WTC11 (cell line): ENCODE measurements at regions not wholly inside any gene's neighbourhood (a gene's known extent, or its start where the extent isn't known, plus 50 kb on each side); places are given as distances from the start of the nearest gene placed in this dataset.

Source experiments
- ATAC-seq: fragments of 200-7000 bp; cut with Tn5 transposase; 2 replicates; pipeline ENCODE4 v1.10.0; 2021; ENCODE audit warnings: mild to moderate bottlenecking, moderate library complexity
- CTCF ChIA-PET: fragments of 300-600 bp; sonication (Branson Sonifier 250); formaldehyde crosslinking; loops from one replicate; lab custom pipeline; 2021; ENCODE audit warnings: antibody characterized with exemption; lab: Charles Lee
- POLR2A ChIA-PET: fragments of 350-600 bp; sonication (Branson Sonifier 250); formaldehyde crosslinking; loops from one replicate; lab custom pipeline; 2021; ENCODE audit warnings: antibody characterized with exemption; lab: Charles Lee
- DNase-seq: peaks from one replicate; pipeline ENCODE4 v3.0.0; 2021; ENCODE audit warnings: low spot score
- H3K27ac Mint-ChIP-seq: 2 replicates; pipeline ENCODE4 v1.8.0; 2021; ENCODE audit warnings: mixed read lengths
- H3K27me3 Mint-ChIP-seq: 2 replicates; pipeline ENCODE4 v1.8.0; 2021; ENCODE audit warnings: low read depth, mild to moderate bottlenecking, moderate library complexity, mixed read lengths
- H3K36me3 Mint-ChIP-seq: 2 replicates; pipeline ENCODE4 v1.8.0; 2021; ENCODE audit warnings: mixed read lengths
- H3K4me1 Mint-ChIP-seq: 2 replicates; pipeline ENCODE4 v1.8.0; 2022; ENCODE audit warnings: mixed read lengths
- H3K4me3 Mint-ChIP-seq: 2 replicates; pipeline ENCODE4 v1.8.0; 2021; ENCODE audit warnings: mild to moderate bottlenecking, moderate library complexity, mixed read lengths
- H3K9me3 Mint-ChIP-seq: 2 replicates; pipeline ENCODE4 v1.8.0; 2021; ENCODE audit warnings: mixed read lengths
- AFF4 ChIP-seq: sonication (generic); formaldehyde crosslinking; IDR thresholded peaks from 2 replicates; pipeline ENCODE4 v1.8.1; 2023; ENCODE audit warnings: mild to moderate bottlenecking, missing genetic modification reagents, borderline replicate concordance
- CREB1 ChIP-seq: sonication (generic); formaldehyde crosslinking; IDR thresholded peaks from 2 replicates; pipeline ENCODE4 v1.8.0; 2023; ENCODE audit warnings: mild to moderate bottlenecking, missing genetic modification reagents
- FOXK1 ChIP-seq: sonication (generic); formaldehyde crosslinking; IDR thresholded peaks from 2 replicates; pipeline ENCODE4 v1.8.0; 2022; ENCODE audit warnings: mild to moderate bottlenecking, moderate library complexity, missing genetic modification reagents
- FOXP4 ChIP-seq: sonication (generic); formaldehyde crosslinking; IDR thresholded peaks from 2 replicates; pipeline ENCODE4 v1.8.0; 2022; ENCODE audit warnings: mild to moderate bottlenecking, missing genetic modification reagents
- GTF2I ChIP-seq: fragments of 250-450 bp; sonication (Bioruptor Pico); conservative IDR thresholded peaks from 2 replicates; pipeline ENCODE4 v1.4.0; 2021; ENCODE audit warnings: mild to moderate bottlenecking
- HMGA2 ChIP-seq: fragments of 250-450 bp; sonication (Bioruptor Pico); IDR thresholded peaks from 2 replicates; pipeline ENCODE4 v1.4.0; 2021; ENCODE audit warnings: mild to moderate bottlenecking, moderate library complexity
- IRF1 ChIP-seq: sonication (generic); formaldehyde crosslinking; IDR thresholded peaks from 2 replicates; pipeline ENCODE4 v1.8.0; 2023; ENCODE audit warnings: missing genetic modification reagents
- JUN ChIP-seq: sonication (generic); formaldehyde crosslinking; IDR thresholded peaks from 2 replicates; pipeline ENCODE4 v1.8.0; 2023; ENCODE audit warnings: mild to moderate bottlenecking, missing genetic modification reagents
- MYBL2 ChIP-seq: sonication (generic); formaldehyde crosslinking; IDR thresholded peaks from 2 replicates; pipeline ENCODE4 v1.8.1; 2023; ENCODE audit warnings: mild to moderate bottlenecking, moderate library complexity, missing genetic modification reagents
- SMAD4 ChIP-seq: sonication (generic); formaldehyde crosslinking; IDR thresholded peaks from 2 replicates; pipeline ENCODE4 v1.8.0; 2022; ENCODE audit warnings: mild to moderate bottlenecking, missing genetic modification reagents
- SP1 ChIP-seq: sonication (generic); formaldehyde crosslinking; conservative IDR thresholded peaks from 2 replicates; pipeline ENCODE4 v1.8.1; 2022; ENCODE audit warnings: missing genetic modification reagents
- ZBTB43 ChIP-seq: sonication (generic); formaldehyde crosslinking; IDR thresholded peaks from 2 replicates; pipeline ENCODE4 v1.8.1; 2023; ENCODE audit warnings: mild to moderate bottlenecking, missing genetic modification reagents
- ZNF317 ChIP-seq: sonication (generic); formaldehyde crosslinking; IDR thresholded peaks from 2 replicates; pipeline ENCODE4 v1.8.1; 2023; ENCODE audit warnings: low read depth, mild to moderate bottlenecking, moderate library complexity, missing genetic modification reagents, borderline replicate concordance
- ZNF532 ChIP-seq: fragments of 250-450 bp; sonication (Bioruptor Pico); IDR thresholded peaks from 2 replicates; pipeline ENCODE4 v1.9.0; 2021; ENCODE audit warnings: mild to moderate bottlenecking, borderline replicate concordance

GRCh38 chr12:34402899-34403705 is 380.8 kb downstream of the ALG10 start:
- peaks cover 55% of the 10 kb centered on the region for H3K9me3 Mint-ChIP-seq
- DNase-seq, result peak; percentile 2

GRCh38 chr12:34403706-34404376 is 381.5 kb downstream of the ALG10 start:
- no peak for TF ChIP-seq ZBTB43 (CRISPR knock-in tag)
- TF ChIP-seq FOXP4 (CRISPR knock-in tag), result no peak
- no peak for TF ChIP-seq ZNF532 (CRISPR knock-in tag)
- TF ChIP-seq SP1 (CRISPR knock-in tag), result no peak
- TF ChIP-seq SMAD4, result no peak
- TF ChIP-seq MYBL2, result no peak
- TF ChIP-seq HMGA2, result no peak
- TF ChIP-seq GTF2I (CRISPR knock-in tag), result no peak
- no peak for TF ChIP-seq JUN (CRISPR knock-in tag)
- no peak for TF ChIP-seq IRF1 (CRISPR knock-in tag)
- TF ChIP-seq FOXK1 (CRISPR knock-in tag), result no peak
- no peak for TF ChIP-seq ZNF317
- no peak for TF ChIP-seq CREB1
- ATAC-seq (no peak), DNase-seq (peak; percentile 3)
- Mint-ChIP-seq H3K27me3 (peaks cover 21% of the 10 kb centered on the region), H3K4me3 (no peak overlapping the region), H3K27ac (no peak overlapping the region), H3K9me3 (peaks cover 59% of the 10 kb centered on the region), H3K4me1 (no peaks in the 10 kb centered on the region), H3K36me3 (peaks cover 74% of the 10 kb centered on the region)
- ChIA-PET CTCF (no interaction called here), POLR2A (no interaction called here)

More at GRCh38 chr12:34402899-34403705, 380.8 kb downstream of the ALG10 start:
- Mint-ChIP-seq H3K36me3 (peaks cover 70% of the 10 kb centered on the region), H3K4me1 (no peaks in the 10 kb centered on the region), H3K27ac (no peak overlapping the region), H3K4me3 (no peak overlapping the region), H3K27me3 (peaks cover 20% of the 10 kb centered on the region)
- ChIA-PET CTCF (no interaction called here), POLR2A (no interaction called here)
- TF ChIP-seq AFF4 (CRISPR knock-in tag), result no peak
- no peak for ATAC-seq
